Urinary bladder (tissue), 3 donors: ENCODE measurements at regions not wholly inside any gene's neighbourhood (a gene's known extent, or its start where the extent isn't known, plus 50 kb on each side); places are given as distances from the start of the nearest gene placed in this dataset.
"Not testable (repeated sequence)": the region's sequence is repeated elsewhere in the genome, so short reads cannot be mapped to it uniquely, and the experiment has no call there.

Experiments used
- DNase-seq: peaks from one replicate; pipeline ENCODE4 v3.0.0-alpha.2; 2015; ENCODE audit errors: extremely low spot score
- H3K27ac ChIP-seq: one replicate; pipeline ENCODE4 v1.5.1; 2013; ENCODE audit warnings: low read depth, mild to moderate bottlenecking, moderate library complexity
- H3K36me3 ChIP-seq: one replicate; pipeline ENCODE4 v1.6.1; 2013; ENCODE audit warnings: mild to moderate bottlenecking, moderate library complexity; ENCODE audit not compliant: insufficient read depth
- H3K4me1 ChIP-seq: one replicate; pipeline ENCODE4 v1.6.1; 2013; ENCODE audit warnings: mild to moderate bottlenecking, moderate library complexity; ENCODE audit not compliant: insufficient read depth
- H3K4me3 ChIP-seq: one replicate; pipeline ENCODE4 v1.5.1; 2013; ENCODE audit warnings: low read depth, low read length
- whole genome bisulfite sequencing: extraction: QIAGEN DNeasy Blood & Tissue Kit; methylation state at CpG from one replicate; pipeline ENCODE4 v1.1.7; 2013; 5-methylcytosine and 5-hydroxymethylcytosine counted together
- donor health status: healthy with polysubstance abuse.
- donor health status: healthy.

- H3K27ac ChIP-seq: no peak overlapping the region
- H3K36me3 ChIP-seq: no peaks in the 10 kb centered on the region
- no peak overlapping the region for H3K4me3 ChIP-seq
- no peak for DNase-seq
- 95% methylated on average over 1 of the region's 1 CpG for WGBS
- H3K4me1 ChIP-seq: no peaks in the 10 kb centered on the region
Measured at GRCh38 chr10:81722399-81722798, 152.6 kb upstream of the NRG3 start.

DNA sequence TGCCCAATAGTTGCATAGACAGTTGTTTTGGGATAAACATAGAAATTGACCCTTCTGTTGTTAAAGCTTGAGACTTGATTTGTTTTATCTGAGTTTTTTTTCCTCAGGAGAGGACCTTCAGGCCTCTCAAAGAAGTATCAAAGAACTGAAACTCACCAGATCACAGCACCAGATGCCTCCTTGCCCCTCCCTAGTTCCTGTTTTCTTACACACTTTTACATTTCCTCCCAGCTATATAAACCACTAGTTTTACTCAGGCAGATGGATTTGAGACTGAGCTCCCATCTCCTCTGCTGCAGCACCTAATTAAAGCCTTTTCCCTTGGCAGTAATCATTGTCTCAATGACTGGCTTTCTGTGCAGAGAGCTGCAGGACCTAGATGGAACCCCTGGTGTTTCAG lies 150.6 kb upstream of the NRG3 start:
- no peak for DNase-seq
- H3K36me3 ChIP-seq: no peaks in the 10 kb centered on the region
- H3K27ac ChIP-seq: no peak overlapping the region
- no peak overlapping the region for H3K4me3 ChIP-seq
- no peaks in the 10 kb centered on the region for H3K4me1 ChIP-seq

- H3K4me1 ChIP-seq: no peaks in the 10 kb centered on the region
- H3K4me3 ChIP-seq: no peak overlapping the region
- H3K27ac ChIP-seq: no peak overlapping the region
- 73% methylated on average over 1 of the region's 1 CpG for WGBS
- no peak for DNase-seq
- no peaks in the 10 kb centered on the region for H3K36me3 ChIP-seq
Measured at GRCh38 chr10:81725851-81726250, 149.1 kb upstream of the NRG3 start.

DNA sequence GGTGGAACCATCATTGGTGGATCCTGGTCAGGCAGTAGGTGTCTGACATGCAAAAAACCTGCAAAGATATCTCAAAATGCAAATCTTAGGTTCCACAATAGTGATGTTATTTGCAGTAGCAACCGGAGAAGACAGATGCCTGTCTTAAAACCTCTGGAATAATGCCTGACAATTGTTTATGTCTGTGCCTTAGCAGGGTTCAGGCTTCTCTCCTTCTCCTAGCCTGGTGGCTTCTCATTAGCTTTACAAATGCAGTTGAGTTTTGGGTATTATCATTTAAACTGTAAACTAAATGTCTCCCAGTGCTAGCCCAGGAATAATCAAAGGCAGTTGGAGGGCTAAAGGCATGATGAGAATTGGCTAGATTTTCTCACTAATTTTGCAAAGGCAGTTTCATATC lies 146.3 kb upstream of the NRG3 start:
- no peaks in the 10 kb centered on the region for H3K36me3 ChIP-seq
- DNase-seq: no peak
- WGBS: 47% methylated on average over 1 of the region's 1 CpG
- no peak overlapping the region for H3K4me3 ChIP-seq
- no peak overlapping the region for H3K27ac ChIP-seq
- H3K4me1 ChIP-seq: no peaks in the 10 kb centered on the region

DNA sequence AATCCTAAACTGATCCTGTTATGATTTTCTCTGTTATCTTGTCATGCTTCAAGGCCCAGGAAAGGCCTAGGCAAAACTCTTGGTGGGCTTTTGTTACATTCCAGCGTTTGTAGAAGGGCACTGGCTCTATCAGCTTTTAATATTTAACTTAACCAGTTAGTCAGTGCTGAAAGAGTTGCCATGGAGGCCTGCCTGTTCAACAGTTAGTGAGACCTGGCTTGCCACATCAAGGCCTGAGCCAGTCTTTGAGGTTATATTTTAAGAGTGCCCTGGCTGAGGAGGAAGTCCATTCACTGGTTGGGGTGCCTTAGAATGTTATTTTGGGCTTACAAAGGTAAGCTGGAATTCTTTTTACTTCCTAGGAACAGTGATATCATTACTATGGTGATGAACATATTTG lies 144.1 kb upstream of the NRG3 start:
- no peak for DNase-seq
- WGBS: 0% methylated on average over 1 of the region's 1 CpG

GRCh38 chr10:81733542-81733941 lies 141.5 kb upstream of the NRG3 start:
- DNase-seq: no peak
- WGBS: 63% methylated on average over 1 of the region's 1 CpG

More for the DNA sequence above, 144.1 kb upstream of the NRG3 start:
- Histone ChIP-seq H3K4me3 (no peak overlapping the region), H3K27ac (no peak overlapping the region), H3K4me1 (no peaks in the 10 kb centered on the region), H3K36me3 (no peaks in the 10 kb centered on the region)

DNA sequence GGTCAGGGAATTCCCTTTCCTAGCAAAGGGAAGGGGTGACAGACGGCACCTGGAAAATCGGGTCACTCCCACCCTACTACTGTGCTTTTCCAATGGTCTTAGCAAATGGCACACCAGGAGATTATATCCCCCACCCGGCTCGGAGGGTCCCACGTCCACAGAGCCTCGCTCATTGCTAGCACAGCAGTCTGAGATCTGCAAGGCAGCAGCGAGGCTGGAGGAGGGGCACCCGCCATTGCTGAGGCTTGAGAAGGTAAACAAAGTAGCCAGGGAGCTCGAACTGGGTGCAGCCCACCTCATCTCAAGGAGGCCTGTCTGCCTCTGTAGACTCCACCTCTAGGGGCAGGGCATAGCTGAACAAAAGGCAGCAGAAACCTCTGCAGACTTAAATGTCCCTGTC lies 139.8 kb upstream of the NRG3 start:
- 82% methylated on average over 9 of the region's 9 CpGs for WGBS
- not testable (repeated sequence) for DNase-seq, H3K4me1 ChIP-seq

More at GRCh38 chr10:81733542-81733941, 141.5 kb upstream of the NRG3 start:
- Histone ChIP-seq H3K4me3 (no peak overlapping the region), H3K27ac (no peak overlapping the region), H3K36me3 (no peaks in the 10 kb centered on the region), H3K4me1 (no peaks in the 10 kb centered on the region)

GRCh38 chr10:81759111-81759510 lies 115.9 kb upstream of the NRG3 start:
- no peak for DNase-seq
- 86% methylated on average over 2 of the region's 2 CpGs for WGBS
- Histone ChIP-seq H3K4me1 (no peaks in the 10 kb centered on the region), H3K36me3 (no peaks in the 10 kb centered on the region), H3K4me3 (no peak overlapping the region), H3K27ac (no peak overlapping the region)

More for the DNA sequence above, 139.8 kb upstream of the NRG3 start:
- not testable (repeated sequence) for H3K27ac ChIP-seq, H3K36me3 ChIP-seq, H3K4me3 ChIP-seq

- no peak for DNase-seq
Measured at GRCh38 chr10:81784111-81784597, 90.8 kb upstream of the NRG3 start.

GRCh38 chr10:81792729-81793128 lies 82.3 kb upstream of the NRG3 start:
- no peak for DNase-seq
- no peaks in the 10 kb centered on the region for H3K4me1 ChIP-seq
- no peak overlapping the region for H3K4me3 ChIP-seq
- H3K27ac ChIP-seq: no peak overlapping the region
- H3K36me3 ChIP-seq: no peaks in the 10 kb centered on the region
- WGBS: 87% methylated on average over 2 of the region's 2 CpGs

More at GRCh38 chr10:81784111-81784597, 90.8 kb upstream of the NRG3 start:
- Histone ChIP-seq H3K4me1 (no peaks in the 10 kb centered on the region), H3K36me3 (no peaks in the 10 kb centered on the region), H3K27ac (no peak overlapping the region), H3K4me3 (no peak overlapping the region)
- 92% methylated on average over 31 of the region's 31 CpGs for WGBS

DNA sequence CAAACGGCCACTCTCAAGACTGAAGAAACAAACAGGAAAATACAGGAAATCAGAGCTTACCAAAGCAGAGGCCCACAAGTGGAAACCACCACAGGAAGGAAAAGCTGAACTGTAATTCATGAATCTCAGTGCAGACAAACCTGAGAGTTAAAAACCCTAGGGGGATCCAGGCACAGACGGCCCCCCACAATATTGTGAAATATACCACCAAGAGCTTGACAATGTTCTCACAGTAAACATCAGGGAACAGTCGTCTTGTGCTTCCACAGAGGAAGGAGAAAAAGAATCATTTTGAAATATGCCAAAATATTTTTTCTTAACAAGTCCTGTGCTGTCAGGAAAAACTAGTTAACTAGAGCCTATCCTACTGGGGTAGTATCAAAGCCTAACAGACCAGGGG lies 68.2 kb upstream of the NRG3 start:
- Histone ChIP-seq H3K36me3 (no peaks in the 10 kb centered on the region), H3K4me3 (no peak overlapping the region), H3K4me1 (no peaks in the 10 kb centered on the region), H3K27ac (no peak overlapping the region)
- 58% methylated on average over 3 of the region's 3 CpGs for WGBS
- DNase-seq: no peak

DNA sequence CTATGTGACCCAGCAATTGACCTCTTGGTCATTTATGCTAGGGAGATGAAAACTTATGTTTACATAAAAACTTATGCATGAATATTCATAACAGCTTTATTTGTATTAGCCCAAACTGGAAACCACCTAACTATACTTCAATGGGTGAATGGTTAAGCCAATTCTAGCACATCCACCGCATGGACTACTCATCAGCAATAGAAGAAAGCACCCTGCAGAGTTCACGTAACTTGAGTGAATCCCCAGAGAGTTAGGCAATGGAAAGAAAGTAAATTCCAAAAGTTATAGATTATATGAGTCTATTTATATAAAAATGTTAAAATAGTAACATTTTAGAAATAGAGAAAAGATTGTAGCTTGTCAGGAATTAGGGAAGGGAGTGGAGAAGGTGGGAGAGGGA lies 60.2 kb upstream of the NRG3 start:
- no peak for DNase-seq
- H3K4me3 ChIP-seq: no peak overlapping the region
- H3K27ac ChIP-seq: no peak overlapping the region
- 80% methylated on average over 2 of the region's 2 CpGs for WGBS
- H3K36me3 ChIP-seq: no peaks in the 10 kb centered on the region
- H3K4me1 ChIP-seq: no peaks in the 10 kb centered on the region

DNA sequence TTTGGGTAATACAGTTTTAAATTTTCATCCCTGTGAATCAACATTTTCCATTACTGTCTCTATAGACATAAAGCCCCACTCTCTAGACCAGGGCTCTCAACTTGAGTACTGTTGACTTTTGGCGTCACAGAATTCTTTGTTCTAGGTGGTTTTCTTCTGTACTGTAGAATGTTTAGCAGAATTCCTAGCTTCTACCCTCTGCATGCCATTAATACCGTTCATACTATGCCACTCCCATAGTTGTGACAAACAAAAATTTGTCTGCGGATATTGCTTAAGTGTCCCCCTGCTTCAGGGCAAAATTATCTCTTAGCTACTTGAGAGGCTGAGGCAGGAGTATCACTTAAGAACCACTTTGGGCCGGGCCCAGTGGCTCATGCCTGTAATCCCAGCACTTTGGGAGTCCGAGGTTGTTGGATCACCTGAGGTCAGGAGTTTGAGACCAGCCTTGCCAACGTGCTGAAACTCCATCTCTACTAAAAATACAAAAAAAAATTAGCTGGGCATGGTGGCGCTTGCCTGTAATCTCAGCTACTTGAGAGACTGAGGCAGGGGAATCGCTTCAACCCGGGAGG lies 57.3 kb upstream of the NRG3 start:
- Histone ChIP-seq H3K36me3 (no peaks in the 10 kb centered on the region), H3K4me1 (no peaks in the 10 kb centered on the region), H3K27ac (no peak overlapping the region), H3K4me3 (no peak overlapping the region)
- no peak for DNase-seq
- WGBS: 82% methylated on average over 9 of the region's 9 CpGs

- no peak for DNase-seq
Measured at GRCh38 chr10:81820418-81820817, 54.6 kb upstream of the NRG3 start.

More at GRCh38 chr10:81820418-81820817, 54.6 kb upstream of the NRG3 start:
- Histone ChIP-seq H3K4me1 (no peaks in the 10 kb centered on the region), H3K36me3 (no peaks in the 10 kb centered on the region), H3K27ac (no peak overlapping the region), H3K4me3 (no peak overlapping the region)
- 8% methylated on average over 1 of the region's 1 CpG for WGBS
